GM12873 (cell line): ENCODE measurements at regions not wholly inside any gene's neighbourhood (a gene's known extent, or its start where the extent isn't known, plus 50 kb on each side); places are given as distances from the start of the nearest gene placed in this dataset.

Experiments used
- CTCF ChIP-seq: IDR thresholded peaks from 2 replicates; pipeline ENCODE4 v1.5.1; 2012; ENCODE audit warnings: low read depth, mild to moderate bottlenecking, moderate library complexity, low read length, control low read depth; ENCODE audit not compliant: insufficient read depth; ENCODE audit errors: missing control alignments

- TF ChIP-seq CTCF = no peak
Measured at GRCh38 chr6:28768187-28768913, 155.4 kb downstream of the TRIM27 start.

- TF ChIP-seq CTCF = no peak
Measured at GRCh38 chr6:28769626-28770402, 154.0 kb downstream of the TRIM27 start.

GRCh38 chr6:28770732-28771131, 153.1 kb downstream of the TRIM27 start:
- TF ChIP-seq CTCF = no peak

- TF ChIP-seq CTCF = no peak
Measured at GRCh38 chr6:28771401-28772267, 152.2 kb downstream of the TRIM27 start.

GRCh38 chr6:28772480-28773381, 151.1 kb downstream of the TRIM27 start:
- TF ChIP-seq CTCF = no peak

- no peak for TF ChIP-seq CTCF
Measured at GRCh38 chr6:28774292-28775051, 149.3 kb downstream of the TRIM27 start.
